GM12878 (cell line): ENCODE measurements at regions not wholly inside any gene's neighbourhood (a gene's known extent, or its start where the extent isn't known, plus 50 kb on each side); places are given as distances from the start of the nearest gene placed in this dataset.

Experiments used
- ATAC-seq: fragments of 200-7000 bp; cut with Tn5 transposase; 3 replicates; pipeline ENCODE4 v1.9.1; 2020; ENCODE audit warnings: mild to moderate bottlenecking, moderate library complexity
- BruUV-seq: library from RNA; stranded (reverse); fragments of 400-500 nt; replicated peaks from 2 replicates; lab custom pipeline; 2021; lab: Mats Ljungman, UMichigan
- CTCF ChIA-PET: fragments of 300-600 bp; sonication (Branson Sonifier 250); formaldehyde crosslinking; extraction: SDS; loops from one replicate; lab custom pipeline; 2021; ENCODE audit warnings: inconsistent platforms; lab: Yijun Ruan, JAX
- POLR2A ChIA-PET: fragments of 350-600 bp; formaldehyde crosslinking; extraction: SDS; loops from one replicate; lab custom pipeline; 2021; ENCODE audit warnings: inconsistent platforms; lab: Charles Lee
- RAD21 ChIA-PET: fragments of 300-600 bp; sonication (Branson Sonifier 250); formaldehyde crosslinking; loops from one replicate; lab custom pipeline; 2023; ENCODE audit warnings: antibody characterized with exemption; ENCODE audit not compliant: unreplicated experiment; lab: Charles Lee
- SMC1A ChIA-PET: fragments of 300-600 bp; sonication (Branson Sonifier 250); formaldehyde crosslinking; loops from one replicate; lab custom pipeline; 2023; ENCODE audit not compliant: unreplicated experiment, uncharacterized antibody; lab: Charles Lee
- DNase-seq: peaks from one replicate; pipeline ENCODE4 v3.0.0-alpha.2; 2011; ENCODE audit warnings: low read depth, low spot score
- FAIRE-seq: peaks from 3 replicates; lab custom pipeline; 2011; peaks lifted over from hg19 to GRCh38; lab: Jason Lieb, UNC
- H2AFZ ChIP-seq: 2 replicates; pipeline ENCODE4 v1.6.0; 2011; ENCODE audit warnings: low read depth, low read length, control low read depth; ENCODE audit not compliant: control insufficient read depth
- H3K27ac ChIP-seq: 2 replicates; pipeline ENCODE4 v1.5.1; 2011; ENCODE audit warnings: control low read depth; ENCODE audit not compliant: control insufficient read depth, insufficient read depth
- H3K27me3 ChIP-seq, 2 experiments: replicated peaks in 1 of 2; 2 replicates each; pipeline versions ENCODE4 v1.6.0 to v1.6.1; 2011; ENCODE audit warnings: low read length in 1 of 2; ENCODE audit not compliant: control insufficient read depth in 2 of 2, insufficient read depth in 2 of 2
- H3K36me3 ChIP-seq, 2 experiments: 2 replicates each; pipeline ENCODE4 v1.5.1; 2011; ENCODE audit warnings: low read length in 1 of 2; ENCODE audit not compliant: control insufficient read depth in 2 of 2, insufficient read depth in 2 of 2
- H3K4me1 ChIP-seq: 2 replicates; pipeline ENCODE4 v1.6.1; 2011; ENCODE audit warnings: mild to moderate bottlenecking, low read length, moderate library complexity, mixed read lengths; ENCODE audit not compliant: control insufficient read depth, insufficient read depth
- H3K4me2 ChIP-seq: 2 replicates; pipeline ENCODE4 v1.6.0; 2011; ENCODE audit warnings: control low read depth; ENCODE audit not compliant: control insufficient read depth, insufficient read depth
- H3K4me3 ChIP-seq: fragments of 200-600 bp; sonication (generic); 2 replicates; pipeline ENCODE4 v1.5.1; 2016
- H3K79me2 ChIP-seq: 2 replicates; pipeline ENCODE4 v1.6.0; 2011; ENCODE audit warnings: low read length; ENCODE audit not compliant: control insufficient read depth, insufficient read depth
- H3K9ac ChIP-seq: 2 replicates; pipeline ENCODE4 v1.8.0; 2011; ENCODE audit warnings: low read length, control low read depth, mixed read lengths; ENCODE audit not compliant: control insufficient read depth, insufficient read depth
- H3K9me3 ChIP-seq: replicated peaks from 3 replicates; pipeline ENCODE4 v1.5.1; 2011; ENCODE audit warnings: mild to moderate bottlenecking, low read length; ENCODE audit not compliant: control insufficient read depth, insufficient read depth
- H4K20me1 ChIP-seq: 2 replicates; pipeline ENCODE4 v1.6.0; 2011; ENCODE audit not compliant: control insufficient read depth, insufficient read depth
- EP300 ChIP-seq, 2 experiments: fragments of 150-350 bp in 1 of 2; IDR thresholded peaks; 2 replicates each; pipeline ENCODE4 v1.6.1; 2011 to 2012; ENCODE audit warnings: low read depth in 2 of 2, low read length in 2 of 2, borderline replicate concordance in 1 of 2, improper control_type of control experiment in 1 of 2, inconsistent platforms in 1 of 2; ENCODE audit not compliant: control insufficient read depth in 1 of 2
- FOXK2 ChIP-seq: fragments of 450-650 bp; IDR thresholded peaks from 2 replicates; pipeline ENCODE4 v1.6.1; 2017; ENCODE audit warnings: mild to moderate bottlenecking, moderate library complexity
- HDAC2 ChIP-seq: fragments of 200-600 bp; sonication (generic); IDR thresholded peaks from 2 replicates; pipeline ENCODE4 v1.6.1; 2017
- KDM1A ChIP-seq: fragments of 200-600 bp; sonication (generic); IDR thresholded peaks from 2 replicates; pipeline ENCODE4 v1.6.1; 2016; ENCODE audit warnings: borderline replicate concordance
- PAX5 ChIP-seq: IDR thresholded peaks from 2 replicates; pipeline ENCODE4 v1.6.1; 2011; ENCODE audit warnings: low read depth, low read length, borderline replicate concordance
- RFX5 ChIP-seq: IDR thresholded peaks from 2 replicates; pipeline ENCODE4 v1.6.1; 2011; ENCODE audit warnings: low read depth, low read length, improper control_type of control experiment
- SMC3 ChIP-seq: IDR thresholded peaks from 2 replicates; pipeline ENCODE4 v1.6.1; 2011; ENCODE audit warnings: low read length, improper control_type of control experiment, borderline replicate concordance
- SREBF1 ChIP-seq: IDR thresholded peaks from 2 replicates; pipeline ENCODE4 v1.6.1; 2012; ENCODE audit warnings: mild to moderate bottlenecking, low read length
- STAT3 ChIP-seq: IDR thresholded peaks from 2 replicates; pipeline ENCODE4 v1.6.1; 2011; ENCODE audit warnings: low read depth, low read length, improper control_type of control experiment
- ZNF384 ChIP-seq: IDR thresholded peaks from 2 replicates; pipeline ENCODE4 v1.6.1; 2012; ENCODE audit warnings: low read depth, mild to moderate bottlenecking, low read length, improper control_type of control experiment, borderline replicate concordance
- WGBS: methylation state at CpG from one replicate; pipeline ENCODE4 v1.1.6; 2016; ENCODE audit warnings: low lambda C conversion rate; ENCODE audit not compliant: insufficient replicate concordance, insufficient coverage; ENCODE audit errors: missing lambda C conversion rate; 5-methylcytosine and 5-hydroxymethylcytosine counted together
- in situ Hi-C: fragments of 300-500 bp; cut with MboI; formaldehyde crosslinking; loops from 9 replicates; pipeline ENCODE4 v1.14.3; 2018; ENCODE audit warnings: mixed read lengths
- intact Hi-C: fragments of 100-400 bp; cut with micrococcal nuclease; formaldehyde crosslinking; loops from one replicate; pipeline ENCODE4 v1.14.2; 2022; ENCODE audit not compliant: unreplicated experiment
- TF ChIP-seq, protein P1 (sequence below): IDR thresholded peaks from 2 replicates; pipeline ENCODE4 v1.6.1; 2011; ENCODE audit warnings: low read depth, mild to moderate bottlenecking, low read length, moderate library complexity, borderline replicate concordance; ENCODE audit errors: extremely low read depth
- TF ChIP-seq, protein P2 (sequence below): fragments of 450-650 bp; IDR thresholded peaks from 2 replicates; pipeline ENCODE4 v1.6.1; 2017; ENCODE audit warnings: mild to moderate bottlenecking, moderate library complexity
- TF ChIP-seq, protein P3 (sequence below): fragments of 150-350 bp; IDR thresholded peaks from 2 replicates; pipeline ENCODE4 v1.6.1; 2014; ENCODE audit warnings: mild to moderate bottlenecking, low read depth, low read length
- TF ChIP-seq, protein P4 (sequence below): fragments of 450-650 bp; IDR thresholded peaks from 2 replicates; pipeline ENCODE4 v1.6.1; 2018; ENCODE audit warnings: borderline replicate concordance, mild to moderate bottlenecking; ENCODE audit not compliant: partially characterized antibody
- TF ChIP-seq, protein P5 (sequence below): fragments of 450-650 bp; conservative IDR thresholded peaks from 2 replicates; pipeline ENCODE4 v1.6.1; 2017; ENCODE audit warnings: mild to moderate bottlenecking, moderate library complexity

DNA sequence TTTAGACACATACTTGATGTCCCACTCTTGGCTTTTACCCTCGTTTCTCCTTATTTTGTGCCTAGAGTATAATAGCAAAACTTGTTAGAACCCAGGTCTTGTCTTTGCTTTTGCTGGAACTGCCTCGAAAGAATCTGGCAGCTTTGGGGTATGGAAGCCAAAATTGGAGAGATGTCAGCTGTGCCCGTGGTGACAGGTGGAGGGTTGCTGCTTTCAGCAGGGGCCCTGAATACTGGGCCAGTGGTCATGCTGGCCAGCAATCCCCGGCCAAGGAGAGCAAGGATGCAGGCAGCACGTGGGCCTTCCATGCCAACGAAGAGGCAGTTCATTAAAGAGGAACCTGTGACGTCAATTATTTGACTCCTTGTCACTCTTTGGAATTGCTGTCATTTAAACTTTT, 181.1 kb downstream of the HIPK3 start:
- POLR2A ChIA-PET = no interaction called here
- FAIRE-seq (no peak), ATAC-seq (no peak), DNase-seq (no peak)
- Histone ChIP-seq H3K9ac (no peak overlapping the region), H3K9me3 (peaks cover 3% of the 10 kb centered on the region; the same call in 2 of the 3 replicates), H3K4me3 (no peak overlapping the region), H4K20me1 (no peaks in the 10 kb centered on the region), H3K27ac (no peak overlapping the region), H3K4me2 (no peak overlapping the region), H2AFZ (no peak overlapping the region), H3K27me3 (no peaks in the 10 kb centered on the region), H3K4me1 (no peaks in the 10 kb centered on the region), H3K36me3 (no peaks in the 10 kb centered on the region), H3K79me2 (no peaks in the 10 kb centered on the region)
- no TSS peak for BruUV-seq
- intact Hi-C loops = no loop called here
- RAD21 ChIA-PET = no interaction called here
- CTCF ChIA-PET = no interaction called here
- in situ Hi-C loops = no loop called here
- WGBS = 45% methylated on average over 7 of the region's 7 CpGs
- SMC1A ChIA-PET = no interaction called here
- no peak for TF ChIP-seq PAX5
- TF ChIP-seq, protein P1, sequence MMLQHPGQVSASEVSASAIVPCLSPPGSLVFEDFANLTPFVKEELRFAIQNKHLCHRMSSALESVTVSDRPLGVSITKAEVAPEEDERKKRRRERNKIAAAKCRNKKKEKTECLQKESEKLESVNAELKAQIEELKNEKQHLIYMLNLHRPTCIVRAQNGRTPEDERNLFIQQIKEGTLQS = no peak
- TF ChIP-seq SREBF1 = no peak
- no peak for TF ChIP-seq FOXK2
- TF ChIP-seq KDM1A = no peak
- TF ChIP-seq ZNF384 = no peak
- TF ChIP-seq HDAC2 = no peak
- no peak for TF ChIP-seq SMC3
- TF ChIP-seq, protein P2, sequence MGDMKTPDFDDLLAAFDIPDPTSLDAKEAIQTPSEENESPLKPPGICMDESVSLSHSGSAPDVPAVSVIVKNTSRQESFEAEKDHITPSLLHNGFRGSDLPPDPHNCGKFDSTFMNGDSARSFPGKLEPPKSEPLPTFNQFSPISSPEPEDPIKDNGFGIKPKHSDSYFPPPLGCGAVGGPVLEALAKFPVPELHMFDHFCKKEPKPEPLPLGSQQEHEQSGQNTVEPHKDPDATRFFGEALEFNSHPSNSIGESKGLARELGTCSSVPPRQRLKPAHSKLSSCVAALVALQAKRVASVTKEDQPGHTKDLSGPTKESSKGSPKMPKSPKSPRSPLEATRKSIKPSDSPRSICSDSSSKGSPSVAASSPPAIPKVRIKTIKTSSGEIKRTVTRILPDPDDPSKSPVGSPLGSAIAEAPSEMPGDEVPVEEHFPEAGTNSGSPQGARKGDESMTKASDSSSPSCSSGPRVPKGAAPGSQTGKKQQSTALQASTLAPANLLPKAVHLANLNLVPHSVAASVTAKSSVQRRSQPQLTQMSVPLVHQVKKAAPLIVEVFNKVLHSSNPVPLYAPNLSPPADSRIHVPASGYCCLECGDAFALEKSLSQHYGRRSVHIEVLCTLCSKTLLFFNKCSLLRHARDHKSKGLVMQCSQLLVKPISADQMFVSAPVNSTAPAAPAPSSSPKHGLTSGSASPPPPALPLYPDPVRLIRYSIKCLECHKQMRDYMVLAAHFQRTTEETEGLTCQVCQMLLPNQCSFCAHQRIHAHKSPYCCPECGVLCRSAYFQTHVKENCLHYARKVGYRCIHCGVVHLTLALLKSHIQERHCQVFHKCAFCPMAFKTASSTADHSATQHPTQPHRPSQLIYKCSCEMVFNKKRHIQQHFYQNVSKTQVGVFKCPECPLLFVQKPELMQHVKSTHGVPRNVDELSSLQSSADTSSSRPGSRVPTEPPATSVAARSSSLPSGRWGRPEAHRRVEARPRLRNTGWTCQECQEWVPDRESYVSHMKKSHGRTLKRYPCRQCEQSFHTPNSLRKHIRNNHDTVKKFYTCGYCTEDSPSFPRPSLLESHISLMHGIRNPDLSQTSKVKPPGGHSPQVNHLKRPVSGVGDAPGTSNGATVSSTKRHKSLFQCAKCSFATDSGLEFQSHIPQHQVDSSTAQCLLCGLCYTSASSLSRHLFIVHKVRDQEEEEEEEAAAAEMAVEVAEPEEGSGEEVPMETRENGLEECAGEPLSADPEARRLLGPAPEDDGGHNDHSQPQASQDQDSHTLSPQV = no peak
- no peak for TF ChIP-seq STAT3
- TF ChIP-seq, protein P3, sequence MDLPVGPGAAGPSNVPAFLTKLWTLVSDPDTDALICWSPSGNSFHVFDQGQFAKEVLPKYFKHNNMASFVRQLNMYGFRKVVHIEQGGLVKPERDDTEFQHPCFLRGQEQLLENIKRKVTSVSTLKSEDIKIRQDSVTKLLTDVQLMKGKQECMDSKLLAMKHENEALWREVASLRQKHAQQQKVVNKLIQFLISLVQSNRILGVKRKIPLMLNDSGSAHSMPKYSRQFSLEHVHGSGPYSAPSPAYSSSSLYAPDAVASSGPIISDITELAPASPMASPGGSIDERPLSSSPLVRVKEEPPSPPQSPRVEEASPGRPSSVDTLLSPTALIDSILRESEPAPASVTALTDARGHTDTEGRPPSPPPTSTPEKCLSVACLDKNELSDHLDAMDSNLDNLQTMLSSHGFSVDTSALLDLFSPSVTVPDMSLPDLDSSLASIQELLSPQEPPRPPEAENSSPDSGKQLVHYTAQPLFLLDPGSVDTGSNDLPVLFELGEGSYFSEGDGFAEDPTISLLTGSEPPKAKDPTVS = no peak
- TF ChIP-seq EP300 (IDR thresholded peaks at IDR 0.05; ENCODE audit: borderline replicate concordance in 1 of 2, control insufficient read depth in 1 of 2, low read depth in 2 of 2, low read length in 2 of 2) = no peak
- TF ChIP-seq, protein P4, sequence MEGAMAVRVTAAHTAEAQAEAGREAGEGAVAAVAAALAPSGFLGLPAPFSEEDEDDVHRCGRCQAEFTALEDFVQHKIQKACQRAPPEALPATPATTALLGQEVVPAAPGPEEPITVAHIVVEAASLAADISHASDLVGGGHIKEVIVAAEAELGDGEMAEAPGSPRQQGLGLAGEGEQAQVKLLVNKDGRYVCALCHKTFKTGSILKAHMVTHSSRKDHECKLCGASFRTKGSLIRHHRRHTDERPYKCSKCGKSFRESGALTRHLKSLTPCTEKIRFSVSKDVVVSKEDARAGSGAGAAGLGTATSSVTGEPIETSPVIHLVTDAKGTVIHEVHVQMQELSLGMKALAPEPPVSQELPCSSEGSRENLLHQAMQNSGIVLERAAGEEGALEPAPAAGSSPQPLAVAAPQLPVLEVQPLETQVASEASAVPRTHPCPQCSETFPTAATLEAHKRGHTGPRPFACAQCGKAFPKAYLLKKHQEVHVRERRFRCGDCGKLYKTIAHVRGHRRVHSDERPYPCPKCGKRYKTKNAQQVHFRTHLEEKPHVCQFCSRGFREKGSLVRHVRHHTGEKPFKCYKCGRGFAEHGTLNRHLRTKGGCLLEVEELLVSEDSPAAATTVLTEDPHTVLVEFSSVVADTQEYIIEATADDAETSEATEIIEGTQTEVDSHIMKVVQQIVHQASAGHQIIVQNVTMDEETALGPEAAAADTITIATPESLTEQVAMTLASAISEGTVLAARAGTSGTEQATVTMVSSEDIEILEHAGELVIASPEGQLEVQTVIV = no peak
- no peak for TF ChIP-seq RFX5
- TF ChIP-seq, protein P5, sequence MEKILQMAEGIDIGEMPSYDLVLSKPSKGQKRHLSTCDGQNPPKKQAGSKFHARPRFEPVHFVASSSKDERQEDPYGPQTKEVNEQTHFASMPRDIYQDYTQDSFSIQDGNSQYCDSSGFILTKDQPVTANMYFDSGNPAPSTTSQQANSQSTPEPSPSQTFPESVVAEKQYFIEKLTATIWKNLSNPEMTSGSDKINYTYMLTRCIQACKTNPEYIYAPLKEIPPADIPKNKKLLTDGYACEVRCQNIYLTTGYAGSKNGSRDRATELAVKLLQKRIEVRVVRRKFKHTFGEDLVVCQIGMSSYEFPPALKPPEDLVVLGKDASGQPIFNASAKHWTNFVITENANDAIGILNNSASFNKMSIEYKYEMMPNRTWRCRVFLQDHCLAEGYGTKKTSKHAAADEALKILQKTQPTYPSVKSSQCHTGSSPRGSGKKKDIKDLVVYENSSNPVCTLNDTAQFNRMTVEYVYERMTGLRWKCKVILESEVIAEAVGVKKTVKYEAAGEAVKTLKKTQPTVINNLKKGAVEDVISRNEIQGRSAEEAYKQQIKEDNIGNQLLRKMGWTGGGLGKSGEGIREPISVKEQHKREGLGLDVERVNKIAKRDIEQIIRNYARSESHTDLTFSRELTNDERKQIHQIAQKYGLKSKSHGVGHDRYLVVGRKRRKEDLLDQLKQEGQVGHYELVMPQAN = no peak
